GM21381 (cell line): ENCODE measurements at regions not wholly inside any gene's neighbourhood (a gene's known extent, or its start where the extent isn't known, plus 50 kb on each side); places are given as distances from the start of the nearest gene placed in this dataset.
"Not testable (repeated sequence)": the region's sequence is repeated elsewhere in the genome, so short reads cannot be mapped to it uniquely, and the experiment has no call there.

Source experiments
- ATAC-seq: cut with Tn5 transposase; IDR thresholded peaks from one replicate; pipeline ENCODE4 v1.9.1; 2021; ENCODE audit warnings: mild to moderate bottlenecking, moderate library complexity; ENCODE audit not compliant: unreplicated experiment

- no peak for ATAC-seq
These were observed 96.6 kb upstream of the KLF6 start for GRCh38 chr10:3881622-3882021.

DNA sequence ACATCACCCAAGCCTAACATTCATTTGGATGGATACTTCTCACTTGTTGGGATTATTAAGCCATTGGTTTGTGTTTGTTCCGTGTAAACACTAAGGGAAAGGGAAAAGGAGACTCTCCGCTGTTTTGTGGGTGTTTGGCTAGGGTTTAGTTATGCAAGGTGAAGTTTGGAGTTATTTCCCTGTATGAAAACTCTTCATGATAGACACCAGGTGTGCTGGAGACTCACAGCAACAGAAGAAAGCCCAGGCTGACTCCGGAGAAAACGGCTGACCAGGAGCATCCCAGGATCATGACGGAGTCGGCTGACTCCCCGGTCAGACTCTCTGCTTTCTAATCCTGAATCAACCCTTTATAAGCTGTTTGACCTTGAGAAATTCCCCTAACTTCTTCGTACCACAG lies 94.1 kb upstream of the KLF6 start:
- ATAC-seq: no peak

- ATAC-seq: no peak
These were observed 92.4 kb upstream of the KLF6 start for GRCh38 chr10:3877211-3878000.

DNA sequence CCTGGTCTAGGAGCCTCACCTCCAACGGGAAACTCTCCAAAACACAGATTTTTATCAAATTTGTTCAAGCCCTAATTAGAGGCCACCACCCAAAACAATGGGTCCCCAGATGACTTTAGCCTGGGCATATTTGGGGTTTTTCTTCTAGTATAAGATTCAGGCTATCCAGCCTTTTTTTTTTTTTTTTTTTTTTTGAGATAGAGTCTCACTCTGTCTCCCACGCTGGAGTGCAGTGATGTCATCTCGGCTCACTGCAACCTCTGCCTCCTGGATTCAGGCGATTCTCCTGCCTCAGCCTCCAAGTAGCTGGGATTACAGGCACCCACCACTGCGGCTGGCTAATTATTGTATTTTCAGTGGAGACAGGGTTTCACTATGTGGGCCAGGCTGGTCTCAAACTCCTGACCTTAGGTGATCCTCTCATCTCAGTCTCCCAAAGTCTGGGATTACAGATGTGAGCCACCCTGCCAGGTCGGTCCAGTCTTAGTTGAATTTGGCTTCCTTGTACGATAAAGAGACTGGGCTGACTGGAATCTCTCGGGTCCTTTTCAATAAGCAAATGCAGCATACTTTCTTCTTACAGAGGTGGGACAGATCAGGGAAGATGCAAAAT lies 91.4 kb upstream of the KLF6 start:
- no peak for ATAC-seq

- ATAC-seq: no peak
These were observed 90.8 kb upstream of the KLF6 start for GRCh38 chr10:3875842-3876235.

DNA sequence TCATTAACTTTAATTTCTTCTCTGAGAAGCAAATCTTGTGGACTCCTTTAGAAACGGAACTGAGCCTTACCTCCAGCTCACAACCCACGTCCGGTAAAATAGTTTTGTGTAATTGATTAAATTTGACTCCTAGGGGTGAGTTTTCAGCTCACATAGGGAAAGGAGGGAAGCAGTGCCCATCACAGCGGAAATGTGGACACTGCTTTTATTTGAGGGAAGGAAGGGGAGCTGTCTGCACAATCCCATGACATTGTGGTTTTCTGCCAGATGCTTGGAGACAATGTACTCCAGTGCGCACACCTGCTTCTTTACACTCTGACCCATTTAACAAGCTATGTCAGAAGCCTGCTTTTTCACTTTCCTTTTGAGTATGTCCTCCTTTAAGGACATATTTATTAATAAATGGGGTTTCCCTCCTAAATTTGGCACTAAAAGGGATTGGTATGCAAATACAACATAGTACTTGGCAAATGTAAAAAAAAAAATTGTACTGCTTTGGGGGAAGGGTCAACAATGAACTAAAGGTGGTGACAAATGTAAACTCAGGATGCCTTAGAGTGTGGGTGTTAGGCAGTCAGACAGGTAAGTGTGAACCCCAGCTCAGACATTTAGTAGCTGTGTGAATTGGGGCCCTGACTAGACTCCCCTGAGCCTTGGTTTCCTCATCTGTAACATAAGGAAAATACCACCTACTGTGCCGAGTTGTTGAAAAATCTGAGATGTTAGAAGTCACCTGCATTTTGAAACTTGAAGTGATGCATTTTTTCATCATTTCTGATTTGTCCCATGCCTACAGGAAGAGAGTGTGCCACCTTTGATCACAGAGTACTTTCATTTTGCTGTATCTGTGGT lies 90.2 kb upstream of the KLF6 start:
- ATAC-seq: peak; percentile 61

DNA sequence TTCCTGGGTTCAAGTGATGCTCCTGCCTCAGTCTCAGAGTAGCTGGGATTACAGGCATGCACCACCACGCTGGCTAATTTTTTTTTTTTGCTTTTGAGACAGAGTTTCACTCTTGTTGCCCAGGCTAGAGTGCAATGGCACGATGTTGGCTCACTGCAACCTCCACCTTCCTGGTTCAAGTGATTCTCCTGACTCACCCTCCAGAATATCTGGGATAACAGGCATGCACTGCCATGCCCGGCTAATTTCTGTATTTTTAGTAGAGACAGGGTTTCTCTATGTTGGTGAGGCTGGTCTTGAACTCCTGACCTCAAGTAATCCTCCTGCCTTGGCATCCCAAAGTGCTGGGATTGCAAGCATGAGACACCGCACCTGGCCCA lies 89.6 kb upstream of the KLF6 start:
- not testable (repeated sequence) for ATAC-seq

DNA sequence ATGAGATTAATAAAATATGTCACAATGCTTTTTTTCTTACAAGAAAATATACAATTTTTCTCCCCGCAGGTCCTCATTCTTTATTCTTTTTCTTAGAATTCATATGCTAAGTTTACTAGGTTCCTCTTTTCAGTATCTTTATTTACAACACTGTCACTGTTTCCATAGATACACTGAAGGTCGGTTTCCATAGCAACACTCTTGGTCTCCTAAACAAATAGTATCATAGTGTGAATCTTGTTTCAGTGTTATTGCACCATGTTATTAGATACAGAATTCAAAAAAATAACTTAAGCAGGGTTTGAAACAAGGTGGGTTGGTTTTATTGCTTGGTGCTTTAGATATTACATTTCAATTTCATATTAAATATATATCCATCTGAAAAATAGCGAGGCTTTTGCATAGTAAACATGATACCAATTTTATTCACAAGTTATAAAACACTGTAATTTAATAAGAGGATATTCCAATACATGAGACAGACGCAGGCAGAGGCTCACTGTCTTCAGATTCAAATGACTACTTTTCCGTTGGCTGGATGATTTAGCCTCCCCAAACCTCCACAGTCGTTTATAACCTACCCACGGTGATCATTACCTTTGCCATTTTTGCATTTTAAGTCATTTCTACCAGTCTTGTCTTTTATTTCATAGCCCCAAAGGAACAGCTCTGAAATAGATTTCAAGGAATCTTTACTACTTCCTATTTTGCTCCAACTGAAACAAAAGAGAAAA lies 88.9 kb upstream of the KLF6 start:
- ATAC-seq: peak; percentile 60

DNA sequence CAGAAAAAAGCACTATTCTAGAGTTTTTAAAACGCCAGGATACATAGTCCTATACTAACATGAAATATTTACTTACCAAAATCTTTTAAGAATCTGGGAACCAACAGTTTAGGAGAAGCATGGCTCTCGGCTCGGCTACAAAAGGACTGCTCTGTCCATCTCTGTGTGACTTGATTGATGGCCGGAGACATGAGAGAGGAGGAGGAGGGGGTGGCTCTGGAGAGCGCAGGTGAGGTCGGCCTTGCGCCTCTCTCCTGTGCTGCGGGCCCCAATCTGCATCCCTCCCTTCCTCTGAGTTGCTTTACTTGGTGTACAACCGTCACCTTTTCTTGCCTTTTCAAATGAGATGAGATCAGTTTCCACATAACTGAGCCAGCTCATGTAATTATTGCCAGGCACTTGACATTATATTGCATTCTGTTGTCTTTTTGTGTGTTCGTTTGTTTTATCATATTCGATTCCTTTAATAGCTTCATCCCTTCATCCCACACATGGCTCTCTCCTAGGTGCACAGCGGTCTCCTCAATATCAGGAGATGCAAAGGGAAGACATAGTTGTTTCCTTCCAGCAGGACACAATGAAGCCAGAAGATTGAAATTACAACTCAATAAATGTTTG lies 87.8 kb upstream of the KLF6 start:
- ATAC-seq: no peak

DNA sequence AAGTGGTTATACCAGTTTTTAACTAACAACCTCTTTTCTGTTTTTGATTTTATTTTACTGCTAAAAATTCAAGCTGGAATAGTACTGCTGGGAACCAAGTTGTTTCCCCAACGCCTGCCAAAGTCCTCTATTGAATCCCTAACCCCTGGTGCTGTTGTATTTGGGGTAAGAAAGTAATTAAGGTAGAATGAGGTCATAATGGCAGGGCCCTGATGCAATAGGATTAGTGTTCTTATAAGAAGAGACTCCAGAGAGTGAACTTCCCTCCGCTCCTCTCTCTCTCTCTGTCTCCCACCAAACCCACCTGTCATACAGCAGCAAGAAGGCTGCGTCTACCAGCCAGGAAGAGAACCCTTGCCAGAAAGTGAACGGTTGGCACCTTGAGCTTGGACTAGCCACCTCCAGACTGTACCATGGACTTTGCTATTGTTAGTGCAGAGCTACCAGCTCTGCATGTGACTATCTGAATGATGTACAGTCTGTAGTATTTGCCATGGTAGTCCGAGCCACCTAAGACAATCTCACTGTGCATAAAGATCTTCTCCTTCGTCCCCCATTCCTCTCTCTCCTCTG lies 86.5 kb upstream of the KLF6 start:
- no peak for ATAC-seq

- ATAC-seq: no peak
These were observed 84.0 kb upstream of the KLF6 start for GRCh38 chr10:3869036-3869435.

- ATAC-seq: no peak
These were observed 83.3 kb upstream of the KLF6 start for GRCh38 chr10:3868271-3868664.

- ATAC-seq: no peak
These were observed 82.7 kb upstream of the KLF6 start for GRCh38 chr10:3867454-3868270.

- peak; percentile 37 for ATAC-seq
These were observed 81.3 kb upstream of the KLF6 start for GRCh38 chr10:3866332-3866731.

GRCh38 chr10:3865565-3865964 lies 80.6 kb upstream of the KLF6 start:
- ATAC-seq: no peak

GRCh38 chr10:3861795-3862194 lies 76.8 kb upstream of the KLF6 start:
- no peak for ATAC-seq

DNA sequence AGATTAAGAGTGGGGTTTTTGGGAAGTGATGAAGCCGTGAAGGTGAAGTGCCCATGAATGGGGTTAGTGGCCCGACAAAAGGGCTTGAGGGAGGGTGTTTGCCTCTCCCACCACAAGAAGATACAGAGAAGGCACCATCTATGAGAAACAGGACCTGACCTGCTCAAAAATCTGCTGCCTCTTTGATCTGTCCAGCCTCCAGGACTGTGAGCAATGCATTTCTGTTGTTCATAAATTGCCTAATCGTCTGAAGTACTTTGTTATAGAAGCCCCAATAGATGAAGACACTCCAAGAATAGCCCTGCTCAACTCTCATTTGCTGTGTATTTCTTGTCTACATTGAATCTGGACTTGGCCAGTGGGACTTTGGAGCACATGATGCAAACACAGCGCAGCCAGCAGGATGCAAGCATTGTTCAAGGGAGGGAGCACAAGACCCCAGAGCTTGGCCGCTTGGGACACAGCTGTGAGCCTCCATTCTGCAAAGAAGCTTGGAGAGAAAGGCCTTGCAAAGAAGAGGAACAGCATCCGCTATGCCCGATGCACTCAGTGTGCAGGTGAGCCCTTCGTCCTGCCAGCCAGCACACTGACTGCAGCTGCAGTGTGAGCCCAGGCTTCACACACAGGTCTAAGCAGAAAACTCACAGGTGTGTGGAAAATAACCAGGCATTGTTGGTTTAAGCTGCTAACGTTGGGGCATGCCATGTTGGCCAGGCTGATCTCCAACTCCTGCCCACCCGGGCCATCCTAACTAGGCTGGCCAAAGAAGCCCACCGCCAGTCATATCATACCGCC lies 73.2 kb upstream of the KLF6 start:
- ATAC-seq: no peak

DNA sequence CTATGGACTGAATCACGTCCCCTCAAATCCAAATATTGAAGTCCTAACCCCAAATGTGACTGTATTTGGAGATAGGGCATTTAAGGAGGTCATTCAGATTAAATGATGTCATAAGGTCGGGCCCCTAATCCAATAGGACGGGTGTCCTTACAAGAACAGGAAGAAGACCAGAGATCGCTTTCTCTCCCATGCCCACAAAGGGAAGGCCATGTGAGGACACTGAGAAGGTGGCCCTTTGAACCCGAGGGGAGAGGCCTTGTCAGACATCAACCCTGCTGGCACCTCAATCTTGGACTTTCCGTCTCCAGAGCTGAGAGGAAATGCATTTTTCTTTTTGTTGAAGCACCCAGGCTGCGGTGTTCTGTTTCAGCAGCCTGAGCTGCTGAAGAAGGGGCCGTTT lies 72.3 kb upstream of the KLF6 start:
- no peak for ATAC-seq

GRCh38 chr10:3856593-3856992 lies 71.6 kb upstream of the KLF6 start:
- no peak for ATAC-seq
